Esophagus squamous epithelium (tissue), 4 donors: ENCODE measurements at regions not wholly inside any gene's neighbourhood (a gene's known extent, or its start where the extent isn't known, plus 50 kb on each side); places are given as distances from the start of the nearest gene placed in this dataset.

ENCODE experiments used
- CTCF ChIP-seq, 6 experiments: fragments of 450-650 bp in 4 of 6; fragments of 200-600 bp in 2 of 6; sonication (generic) in 2 of 6; IDR thresholded peaks; one replicate each; pipeline ENCODE4 v1.5.1; 2016 to 2019; ENCODE audit warnings: antibody characterized with exemption in 6 of 6, mild to moderate bottlenecking in 4 of 6, moderate library complexity in 4 of 6
- POLR2A ChIP-seq, 4 donors: fragments of 450-650 bp; IDR thresholded peaks; one replicate each; pipeline ENCODE4 v1.6.1; 2017; ENCODE audit warnings: antibody characterized with exemption in 4 of 4, mild to moderate bottlenecking in 4 of 4, moderate library complexity in 3 of 4

GRCh38 chr2:128591022-128591860 is 272.6 kb upstream of the HS6ST1 start:
- TF ChIP-seq CTCF (IDR thresholded peaks at IDR 0.05): no peak
- no peak for TF ChIP-seq POLR2A (IDR thresholded peaks at IDR 0.05)
